ENCODE measurements at regions not wholly inside any gene's neighbourhood (a gene's known extent, or its start where the extent isn't known, plus 50 kb on each side); places are given as distances from the start of the nearest gene placed in this dataset.
A peak's percentile ranks its signal among the peaks of the same experiment; 100 is the strongest.

DNA sequence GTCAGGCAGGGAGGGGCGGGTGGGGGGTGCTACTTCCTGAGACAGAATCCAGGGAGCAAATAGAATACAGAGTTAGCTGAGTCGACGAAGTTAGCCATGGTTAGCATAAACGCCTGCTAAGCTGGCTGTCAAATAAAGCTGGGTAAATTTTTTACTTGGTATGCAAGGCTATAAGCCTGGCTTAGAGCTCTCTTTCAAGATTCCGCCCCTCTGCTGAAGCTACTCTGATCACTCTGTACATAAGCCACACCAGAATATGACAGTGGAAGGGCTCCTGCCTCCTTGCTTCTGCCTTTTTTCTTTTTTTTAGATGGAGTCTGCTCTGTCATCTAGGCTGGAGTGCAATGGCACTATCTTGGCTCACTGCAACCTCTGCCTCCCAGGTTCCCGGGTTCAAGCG is 58.3 kb downstream of the CYRIA start:
- Histone ChIP-seq H3K9me3 (ENCODE audit: low read length) (no peaks in the 10 kb centered on the region), H3K36me3 (ENCODE audit: insufficient read depth, low read length) (no peaks in the 10 kb centered on the region), H3K4me3 (ENCODE audit: low read length) (no peak overlapping the region), H3K4me1 (ENCODE audit: insufficient read depth, low read length) (no peaks in the 10 kb centered on the region), H3K27me3 (ENCODE audit: insufficient read depth, low read length, poor library complexity, severe bottlenecking) (no peaks in the 10 kb centered on the region), H3K27ac (ENCODE audit: low read depth, low read length) (no peak overlapping the region)
- H3K4me3 Mint-ChIP-seq = no peak overlapping the region
- peak overlapping the region in 1 of 8 donors; percentile 14 for H3K27ac Mint-ChIP-seq
- POLR2A ChIA-PET = no interaction called here
- peaks cover 0 to 4% (median 0%) of the 10 kb centered on the region in 3 donors for H3K36me3 Mint-ChIP-seq
- H3K4me1 Mint-ChIP-seq = peaks cover 6 to 21% (median 17%) of the 10 kb centered on the region in 3 donors
- H3K27me3 Mint-ChIP-seq = peaks cover 0 to 3% of the 10 kb centered on the region in 2 donors
- CTCF ChIA-PET = no interaction called here
- DNase-seq = no peak
- H3K9me3 Mint-ChIP-seq = no peaks in the 10 kb centered on the region

DNA sequence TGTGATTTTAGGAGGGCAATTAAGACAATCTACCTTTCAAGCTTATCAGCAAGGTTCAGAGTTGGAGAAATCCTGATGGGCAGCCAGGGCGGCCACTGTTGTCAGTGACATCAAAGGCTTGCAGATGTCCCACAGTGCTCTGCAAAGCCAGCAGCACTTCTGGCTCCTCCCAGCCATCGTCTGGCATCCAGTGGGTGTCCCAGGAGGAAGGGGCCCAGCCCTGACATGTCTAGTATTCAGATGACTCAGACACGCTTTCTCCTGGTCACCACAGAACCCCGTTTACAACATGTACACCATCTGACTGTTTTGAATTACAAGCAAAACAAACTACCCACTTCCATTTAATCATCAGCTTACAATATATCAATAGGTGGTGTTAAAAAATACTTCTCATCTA is 61.4 kb downstream of the CYRIA start:
- Histone ChIP-seq H3K27ac (ENCODE audit: low read depth, low read length) (no peak overlapping the region), H3K36me3 (ENCODE audit: insufficient read depth, low read length) (no peaks in the 10 kb centered on the region), H3K4me1 (ENCODE audit: insufficient read depth, low read length) (no peaks in the 10 kb centered on the region), H3K4me3 (ENCODE audit: low read length) (no peak overlapping the region), H3K9me3 (ENCODE audit: low read length) (no peaks in the 10 kb centered on the region), H3K27me3 (ENCODE audit: insufficient read depth, low read length, poor library complexity, severe bottlenecking) (no peaks in the 10 kb centered on the region)
- no peak overlapping the region for H3K4me3 Mint-ChIP-seq
- peaks cover 0 to 4% (median 0%) of the 10 kb centered on the region in 3 donors for H3K36me3 Mint-ChIP-seq
- ChIA-PET CTCF (interaction anchor here (1.2 kb wide), 1 partner anchor 153 kb away, joined by 3 read pairs; no protein-coding TSS in a partner anchor), POLR2A (no interaction called here)
- H3K4me1 Mint-ChIP-seq = peaks cover 6 to 15% (median 15%) of the 10 kb centered on the region in 3 donors
- H3K27me3 Mint-ChIP-seq = peaks cover 0 to 10% of the 10 kb centered on the region in 2 donors
- DNase-seq = no peak
- H3K9me3 Mint-ChIP-seq = no peaks in the 10 kb centered on the region
- no peak overlapping the region for H3K27ac Mint-ChIP-seq

DNA sequence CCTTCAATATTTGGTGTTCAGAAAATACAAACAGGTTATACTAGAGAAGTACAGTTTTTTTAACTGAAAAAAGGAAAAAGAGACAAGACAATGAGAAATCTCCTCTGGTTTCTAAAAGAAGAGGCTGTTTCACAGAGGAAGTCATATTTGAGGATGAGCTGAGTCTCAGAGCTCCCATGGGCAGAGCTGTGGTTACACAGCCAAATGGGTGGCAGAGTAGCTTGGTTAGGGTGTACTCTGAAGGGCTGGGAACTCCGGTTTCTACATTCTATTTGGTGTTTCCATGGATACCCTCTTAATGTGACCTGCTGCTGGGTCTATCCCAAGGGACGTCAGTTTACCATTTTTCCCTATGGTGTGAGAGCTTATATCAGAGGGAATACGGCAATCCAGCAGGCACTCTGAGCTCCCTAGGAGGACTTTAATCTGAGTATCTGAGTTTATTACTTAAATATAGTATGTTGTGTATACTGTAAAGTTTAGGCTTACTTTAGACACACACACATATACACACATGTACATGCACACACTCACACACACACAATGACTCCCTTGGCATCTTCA is 74.2 kb downstream of the CYRIA start:
- Histone ChIP-seq H3K4me3 (ENCODE audit: low read length) (no peak overlapping the region), H3K27me3 (ENCODE audit: insufficient read depth, low read length, poor library complexity, severe bottlenecking) (no peaks in the 10 kb centered on the region), H3K4me1 (ENCODE audit: insufficient read depth, low read length) (no peaks in the 10 kb centered on the region), H3K36me3 (ENCODE audit: insufficient read depth, low read length) (no peaks in the 10 kb centered on the region), H3K27ac (ENCODE audit: low read depth, low read length) (no peak overlapping the region), H3K9me3 (ENCODE audit: low read length) (no peaks in the 10 kb centered on the region)
- H3K27ac Mint-ChIP-seq = no peak overlapping the region
- peaks cover 0 to 2% (median 0%) of the 10 kb centered on the region in 3 donors for H3K4me1 Mint-ChIP-seq
- no peaks in the 10 kb centered on the region for H3K9me3 Mint-ChIP-seq
- POLR2A ChIA-PET = no interaction called here
- CTCF ChIA-PET = no interaction called here
- H3K4me3 Mint-ChIP-seq = no peak overlapping the region
- H3K27me3 Mint-ChIP-seq = no peaks in the 10 kb centered on the region
- DNase-seq = no peak
- H3K36me3 Mint-ChIP-seq = peaks cover 0 to 2% (median 0%) of the 10 kb centered on the region in 3 donors

DNA sequence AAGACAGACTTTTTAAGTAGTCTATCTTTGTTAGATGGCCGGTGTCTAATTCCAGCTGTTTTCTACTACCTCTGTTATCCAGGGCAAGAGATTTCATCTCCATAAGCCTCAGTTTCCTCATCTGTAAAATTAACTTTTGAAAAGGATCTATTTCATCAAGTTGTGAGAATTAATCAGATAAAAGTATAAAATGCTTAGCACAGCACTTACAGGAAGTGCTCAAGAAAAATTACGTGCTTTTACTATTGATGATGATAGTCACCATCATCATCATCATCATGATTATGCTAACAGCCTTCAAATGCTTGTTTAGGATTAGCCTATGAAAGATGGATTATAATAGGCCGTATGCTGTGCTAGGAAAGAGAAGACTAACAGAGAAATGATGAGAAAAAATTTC is 76.2 kb downstream of the CYRIA start:
- Histone ChIP-seq H3K9me3 (ENCODE audit: low read length) (no peaks in the 10 kb centered on the region), H3K27me3 (ENCODE audit: insufficient read depth, low read length, poor library complexity, severe bottlenecking) (no peaks in the 10 kb centered on the region), H3K4me3 (ENCODE audit: low read length) (no peak overlapping the region), H3K27ac (ENCODE audit: low read depth, low read length) (no peak overlapping the region), H3K4me1 (ENCODE audit: insufficient read depth, low read length) (no peaks in the 10 kb centered on the region), H3K36me3 (ENCODE audit: insufficient read depth, low read length) (no peaks in the 10 kb centered on the region)
- no peaks in the 10 kb centered on the region for H3K9me3 Mint-ChIP-seq
- no peaks in the 10 kb centered on the region for H3K27me3 Mint-ChIP-seq
- peaks cover 0 to 3% (median 0%) of the 10 kb centered on the region in 3 donors for H3K4me1 Mint-ChIP-seq
- ChIA-PET POLR2A (no interaction called here), CTCF (no interaction called here)
- H3K27ac Mint-ChIP-seq = no peak overlapping the region
- no peak for DNase-seq
- H3K4me3 Mint-ChIP-seq = no peak overlapping the region
- peaks cover 0 to 2% (median 0%) of the 10 kb centered on the region in 3 donors for H3K36me3 Mint-ChIP-seq

DNA sequence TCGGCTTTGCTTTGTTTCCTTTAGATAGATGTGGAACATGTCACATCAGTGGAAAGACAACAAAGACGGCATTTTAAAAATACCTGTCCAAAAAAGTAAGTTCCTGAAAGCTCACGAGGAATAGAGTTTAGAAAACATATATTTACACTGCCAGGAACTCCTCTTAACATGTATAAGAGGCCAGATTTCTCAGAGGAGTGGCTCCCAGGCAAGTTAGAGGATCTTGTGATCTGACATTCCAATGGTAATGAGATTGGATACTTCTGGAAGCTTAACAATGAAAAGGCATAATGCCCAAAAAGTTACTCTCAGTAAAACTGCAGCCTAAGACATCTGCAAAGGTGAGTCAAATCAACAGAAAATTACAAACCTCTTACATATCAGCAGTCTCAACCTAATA is 77.1 kb downstream of the CYRIA start:
- H3K4me3 Mint-ChIP-seq = no peak overlapping the region
- peaks cover 0 to 6% (median 0%) of the 10 kb centered on the region in 3 donors for H3K4me1 Mint-ChIP-seq
- Histone ChIP-seq H3K27ac (ENCODE audit: low read depth, low read length) (no peak overlapping the region), H3K4me3 (ENCODE audit: low read length) (no peak overlapping the region), H3K27me3 (ENCODE audit: insufficient read depth, low read length, poor library complexity, severe bottlenecking) (no peaks in the 10 kb centered on the region), H3K9me3 (ENCODE audit: low read length) (no peaks in the 10 kb centered on the region), H3K36me3 (ENCODE audit: insufficient read depth, low read length) (no peaks in the 10 kb centered on the region), H3K4me1 (ENCODE audit: insufficient read depth, low read length) (no peaks in the 10 kb centered on the region)
- CTCF ChIA-PET = no interaction called here
- no peaks in the 10 kb centered on the region for H3K27me3 Mint-ChIP-seq
- no peak for DNase-seq
- POLR2A ChIA-PET = no interaction called here
- no peaks in the 10 kb centered on the region for H3K9me3 Mint-ChIP-seq
- H3K36me3 Mint-ChIP-seq = peaks cover 0 to 2% (median 0%) of the 10 kb centered on the region in 3 donors
- H3K27ac Mint-ChIP-seq = no peak overlapping the region

DNA sequence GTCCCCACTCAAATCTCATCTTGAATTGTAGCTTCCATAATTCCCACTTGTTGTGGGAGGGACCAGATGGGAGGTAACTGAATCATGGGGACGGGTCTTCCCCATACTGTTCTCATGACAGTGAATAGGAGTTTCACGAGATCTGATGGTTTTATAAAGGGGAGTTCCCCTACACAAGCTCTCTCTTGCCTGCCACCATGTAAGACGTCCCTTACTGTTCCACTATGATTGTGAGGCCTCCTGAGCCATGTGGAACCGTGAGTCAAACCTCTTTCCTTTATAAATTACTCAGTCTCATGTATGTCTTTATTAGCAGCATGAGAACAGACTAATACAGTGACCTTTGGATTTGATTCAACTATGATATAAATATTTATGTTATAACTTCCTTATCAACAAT is 78.0 kb downstream of the CYRIA start:
- no peak overlapping the region for H3K4me3 ChIP-seq (ENCODE audit: low read length)
- H3K27ac ChIP-seq (ENCODE audit: low read depth, low read length) = no peak overlapping the region
- H3K9me3 Mint-ChIP-seq = no peaks in the 10 kb centered on the region
- no peak overlapping the region for H3K4me3 Mint-ChIP-seq
- POLR2A ChIA-PET = no interaction called here
- H3K4me1 ChIP-seq (ENCODE audit: insufficient read depth, low read length) = no peaks in the 10 kb centered on the region
- H3K36me3 ChIP-seq (ENCODE audit: insufficient read depth, low read length) = no peaks in the 10 kb centered on the region
- peaks cover 0 to 4% (median 0%) of the 10 kb centered on the region in 3 donors for H3K4me1 Mint-ChIP-seq
- H3K36me3 Mint-ChIP-seq = peaks cover 0 to 2% (median 0%) of the 10 kb centered on the region in 3 donors
- CTCF ChIA-PET = no interaction called here
- no peaks in the 10 kb centered on the region for H3K27me3 Mint-ChIP-seq
- no peaks in the 10 kb centered on the region for H3K27me3 ChIP-seq (ENCODE audit: insufficient read depth, low read length, poor library complexity, severe bottlenecking)
- no peak for DNase-seq
- H3K27ac Mint-ChIP-seq = peak overlapping the region in 1 of 8 donors; percentile 63
- no peaks in the 10 kb centered on the region for H3K9me3 ChIP-seq (ENCODE audit: low read length)

DNA sequence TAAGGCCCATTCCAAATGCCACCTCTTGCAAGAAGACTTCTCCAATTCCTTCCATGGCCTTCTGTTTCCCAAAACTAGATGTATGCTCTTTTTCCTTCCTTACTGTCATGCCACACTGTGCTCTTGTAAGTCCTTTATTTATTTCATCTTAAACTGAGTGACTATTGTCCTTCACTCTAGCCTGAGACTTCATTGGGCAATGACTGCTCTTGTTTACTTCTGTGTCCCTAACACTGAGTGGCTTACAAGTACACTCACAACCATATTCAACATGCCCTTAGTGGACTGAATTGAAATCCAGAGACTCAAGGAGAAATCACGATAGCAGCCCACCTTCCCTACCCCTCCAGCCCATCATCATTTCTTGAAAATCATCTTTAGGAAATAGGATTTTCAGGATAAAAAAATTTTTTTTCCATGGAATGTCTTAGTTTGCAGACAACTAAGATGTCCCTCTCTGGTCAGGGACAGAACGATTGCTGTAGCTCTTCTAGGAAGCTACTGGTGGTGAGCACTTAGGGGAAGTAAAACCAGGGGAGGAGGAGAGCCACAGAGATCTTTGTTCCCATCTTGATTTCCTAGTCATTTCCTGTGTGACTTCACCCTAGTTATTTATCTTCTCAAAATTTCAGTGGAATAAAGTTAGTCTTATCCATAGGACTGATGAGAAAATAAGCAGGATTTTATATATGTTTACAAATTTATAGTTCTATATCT is 80.7 kb downstream of the CYRIA start:
- Histone ChIP-seq H3K4me1 (ENCODE audit: insufficient read depth, low read length) (no peaks in the 10 kb centered on the region), H3K4me3 (ENCODE audit: low read length) (no peak overlapping the region), H3K27me3 (ENCODE audit: insufficient read depth, low read length, poor library complexity, severe bottlenecking) (no peaks in the 10 kb centered on the region), H3K36me3 (ENCODE audit: insufficient read depth, low read length) (no peaks in the 10 kb centered on the region), H3K9me3 (ENCODE audit: low read length) (no peaks in the 10 kb centered on the region), H3K27ac (ENCODE audit: low read depth, low read length) (no peak overlapping the region)
- H3K4me3 Mint-ChIP-seq = no peak overlapping the region
- no peak overlapping the region for H3K27ac Mint-ChIP-seq
- no peaks in the 10 kb centered on the region for H3K27me3 Mint-ChIP-seq
- POLR2A ChIA-PET = no interaction called here
- CTCF ChIA-PET = no interaction called here
- H3K4me1 Mint-ChIP-seq = peaks cover 0 to 4% (median 0%) of the 10 kb centered on the region in 3 donors
- no peak for DNase-seq
- H3K36me3 Mint-ChIP-seq = peaks cover 0 to 2% (median 0%) of the 10 kb centered on the region in 3 donors
- peaks cover 0 to 2% (median 0%) of the 10 kb centered on the region in 5 donors for H3K9me3 Mint-ChIP-seq

DNA sequence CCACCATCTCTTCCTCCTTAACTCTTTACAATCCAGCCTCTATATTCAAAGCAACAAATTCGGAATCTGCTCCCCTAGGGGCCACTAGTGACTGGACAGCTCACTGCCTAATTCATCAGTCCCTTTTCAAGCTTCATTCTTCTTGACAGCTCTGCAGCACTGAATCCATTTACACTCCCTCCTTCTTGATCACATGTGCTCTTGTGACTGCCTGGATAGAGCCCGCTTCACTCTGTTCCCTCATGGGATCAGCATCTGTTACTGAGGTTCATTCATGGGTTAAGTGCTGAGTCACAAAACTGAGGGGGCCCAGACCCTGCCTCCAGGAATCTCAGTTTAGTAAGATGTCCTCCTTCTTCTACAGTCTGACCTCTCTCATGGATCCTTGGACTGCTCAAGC is 81.5 kb downstream of the CYRIA start:
- H3K9me3 Mint-ChIP-seq = peaks cover 0 to 2% (median 0%) of the 10 kb centered on the region in 5 donors
- ChIA-PET CTCF (no interaction called here), POLR2A (no interaction called here)
- Histone ChIP-seq H3K4me3 (ENCODE audit: low read length) (no peak overlapping the region), H3K4me1 (ENCODE audit: insufficient read depth, low read length) (no peaks in the 10 kb centered on the region), H3K36me3 (ENCODE audit: insufficient read depth, low read length) (no peaks in the 10 kb centered on the region), H3K27me3 (ENCODE audit: insufficient read depth, low read length, poor library complexity, severe bottlenecking) (no peaks in the 10 kb centered on the region), H3K9me3 (ENCODE audit: low read length) (no peaks in the 10 kb centered on the region), H3K27ac (ENCODE audit: low read depth, low read length) (no peak overlapping the region)
- H3K4me1 Mint-ChIP-seq = peaks cover 0 to 4% (median 0%) of the 10 kb centered on the region in 3 donors
- no peak overlapping the region for H3K27ac Mint-ChIP-seq
- no peak for DNase-seq
- H3K36me3 Mint-ChIP-seq = peaks cover 0 to 2% (median 0%) of the 10 kb centered on the region in 3 donors
- H3K4me3 Mint-ChIP-seq = no peak overlapping the region
- H3K27me3 Mint-ChIP-seq = no peaks in the 10 kb centered on the region
